ENCODE measurements at regions not wholly inside any gene's neighbourhood (a gene's known extent, or its start where the extent isn't known, plus 50 kb on each side); places are given as distances from the start of the nearest gene placed in this dataset.

- TF ChIP-seq, protein P1, sequence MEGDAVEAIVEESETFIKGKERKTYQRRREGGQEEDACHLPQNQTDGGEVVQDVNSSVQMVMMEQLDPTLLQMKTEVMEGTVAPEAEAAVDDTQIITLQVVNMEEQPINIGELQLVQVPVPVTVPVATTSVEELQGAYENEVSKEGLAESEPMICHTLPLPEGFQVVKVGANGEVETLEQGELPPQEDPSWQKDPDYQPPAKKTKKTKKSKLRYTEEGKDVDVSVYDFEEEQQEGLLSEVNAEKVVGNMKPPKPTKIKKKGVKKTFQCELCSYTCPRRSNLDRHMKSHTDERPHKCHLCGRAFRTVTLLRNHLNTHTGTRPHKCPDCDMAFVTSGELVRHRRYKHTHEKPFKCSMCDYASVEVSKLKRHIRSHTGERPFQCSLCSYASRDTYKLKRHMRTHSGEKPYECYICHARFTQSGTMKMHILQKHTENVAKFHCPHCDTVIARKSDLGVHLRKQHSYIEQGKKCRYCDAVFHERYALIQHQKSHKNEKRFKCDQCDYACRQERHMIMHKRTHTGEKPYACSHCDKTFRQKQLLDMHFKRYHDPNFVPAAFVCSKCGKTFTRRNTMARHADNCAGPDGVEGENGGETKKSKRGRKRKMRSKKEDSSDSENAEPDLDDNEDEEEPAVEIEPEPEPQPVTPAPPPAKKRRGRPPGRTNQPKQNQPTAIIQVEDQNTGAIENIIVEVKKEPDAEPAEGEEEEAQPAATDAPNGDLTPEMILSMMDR (IDR thresholded peaks at IDR 0.05; ENCODE audit: insufficient read depth, low read length), result no peak
- no peak for TF ChIP-seq POLR2AphosphoS5 (IDR thresholded peaks at IDR 0.05; ENCODE audit: low read depth)
- TF ChIP-seq, protein P2, sequence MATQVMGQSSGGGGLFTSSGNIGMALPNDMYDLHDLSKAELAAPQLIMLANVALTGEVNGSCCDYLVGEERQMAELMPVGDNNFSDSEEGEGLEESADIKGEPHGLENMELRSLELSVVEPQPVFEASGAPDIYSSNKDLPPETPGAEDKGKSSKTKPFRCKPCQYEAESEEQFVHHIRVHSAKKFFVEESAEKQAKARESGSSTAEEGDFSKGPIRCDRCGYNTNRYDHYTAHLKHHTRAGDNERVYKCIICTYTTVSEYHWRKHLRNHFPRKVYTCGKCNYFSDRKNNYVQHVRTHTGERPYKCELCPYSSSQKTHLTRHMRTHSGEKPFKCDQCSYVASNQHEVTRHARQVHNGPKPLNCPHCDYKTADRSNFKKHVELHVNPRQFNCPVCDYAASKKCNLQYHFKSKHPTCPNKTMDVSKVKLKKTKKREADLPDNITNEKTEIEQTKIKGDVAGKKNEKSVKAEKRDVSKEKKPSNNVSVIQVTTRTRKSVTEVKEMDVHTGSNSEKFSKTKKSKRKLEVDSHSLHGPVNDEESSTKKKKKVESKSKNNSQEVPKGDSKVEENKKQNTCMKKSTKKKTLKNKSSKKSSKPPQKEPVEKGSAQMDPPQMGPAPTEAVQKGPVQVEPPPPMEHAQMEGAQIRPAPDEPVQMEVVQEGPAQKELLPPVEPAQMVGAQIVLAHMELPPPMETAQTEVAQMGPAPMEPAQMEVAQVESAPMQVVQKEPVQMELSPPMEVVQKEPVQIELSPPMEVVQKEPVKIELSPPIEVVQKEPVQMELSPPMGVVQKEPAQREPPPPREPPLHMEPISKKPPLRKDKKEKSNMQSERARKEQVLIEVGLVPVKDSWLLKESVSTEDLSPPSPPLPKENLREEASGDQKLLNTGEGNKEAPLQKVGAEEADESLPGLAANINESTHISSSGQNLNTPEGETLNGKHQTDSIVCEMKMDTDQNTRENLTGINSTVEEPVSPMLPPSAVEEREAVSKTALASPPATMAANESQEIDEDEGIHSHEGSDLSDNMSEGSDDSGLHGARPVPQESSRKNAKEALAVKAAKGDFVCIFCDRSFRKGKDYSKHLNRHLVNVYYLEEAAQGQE (IDR thresholded peaks at IDR 0.05; ENCODE audit: insufficient replicate concordance, low read depth), result no peak
Measured at GRCh38 chr6:90780778-90781177, 193.9 kb upstream of the MAP3K7 start.
